ENCODE measurements at regions not wholly inside any gene's neighbourhood (a gene's known extent, or its start where the extent isn't known, plus 50 kb on each side); places are given as distances from the start of the nearest gene placed in this dataset.

DNA sequence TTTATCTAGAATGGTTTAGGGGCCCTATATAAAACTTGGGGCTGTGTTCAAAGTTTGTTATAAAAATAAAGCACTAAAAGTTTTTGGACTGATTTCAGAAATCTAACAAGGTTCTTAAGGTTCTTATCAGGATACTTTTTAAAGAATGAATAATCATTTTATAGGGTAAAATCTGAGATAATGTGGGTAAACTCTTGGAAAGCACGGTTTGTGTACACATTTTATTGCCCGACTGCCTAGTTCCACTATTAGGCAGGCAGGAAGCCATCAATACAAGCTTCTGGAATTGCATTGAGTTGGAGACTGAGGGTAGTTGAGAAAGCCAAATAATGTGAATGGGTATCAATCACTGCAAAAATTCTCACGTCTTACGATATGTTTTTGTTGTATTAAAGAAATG is 331.0 kb upstream of the PITX2 start:
- TF ChIP-seq RBM15 (IDR thresholded peaks at IDR 0.05; ENCODE audit: insufficient read depth, low read length) = no peak
- no peak for TF ChIP-seq MAX (CRISPR knock-in tag; IDR thresholded peaks at IDR 0.05)
- no peak for TF ChIP-seq ATF2 (CRISPR knock-in tag; IDR thresholded peaks at IDR 0.05)
- TF ChIP-seq, protein P1, sequence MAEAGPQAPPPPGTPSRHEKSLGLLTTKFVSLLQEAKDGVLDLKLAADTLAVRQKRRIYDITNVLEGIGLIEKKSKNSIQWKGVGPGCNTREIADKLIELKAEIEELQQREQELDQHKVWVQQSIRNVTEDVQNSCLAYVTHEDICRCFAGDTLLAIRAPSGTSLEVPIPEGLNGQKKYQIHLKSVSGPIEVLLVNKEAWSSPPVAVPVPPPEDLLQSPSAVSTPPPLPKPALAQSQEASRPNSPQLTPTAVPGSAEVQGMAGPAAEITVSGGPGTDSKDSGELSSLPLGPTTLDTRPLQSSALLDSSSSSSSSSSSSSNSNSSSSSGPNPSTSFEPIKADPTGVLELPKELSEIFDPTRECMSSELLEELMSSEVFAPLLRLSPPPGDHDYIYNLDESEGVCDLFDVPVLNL (CRISPR knock-in tag; IDR thresholded peaks at IDR 0.05; ENCODE audit: low read depth) = no peak
- TF ChIP-seq SIN3B (IDR thresholded peaks at IDR 0.05; ENCODE audit: low read depth) = no peak
